Skin epidermis (tissue), 12 donors: ENCODE measurements at regions not wholly inside any gene's neighbourhood (a gene's known extent, or its start where the extent isn't known, plus 50 kb on each side); places are given as distances from the start of the nearest gene placed in this dataset.

Source experiments
- H3K27ac ChIP-seq, 21 experiments: fragments of 200-600 bp; sonication (generic) in 11 of 21; one replicate each; pipeline ENCODE4 v1.5.0; 2020; ENCODE audit warnings: mild to moderate bottlenecking in 3 of 21, inconsistent platforms in 2 of 21, moderate library complexity in 2 of 21
- H3K4me3 ChIP-seq, 7 experiments: fragments of 200-600 bp; sonication (generic) in 2 of 7; one replicate each; pipeline ENCODE4 v1.5.0; 2020; ENCODE audit warnings: inconsistent platforms in 2 of 7, mild to moderate bottlenecking in 2 of 7, moderate library complexity in 1 of 7

DNA sequence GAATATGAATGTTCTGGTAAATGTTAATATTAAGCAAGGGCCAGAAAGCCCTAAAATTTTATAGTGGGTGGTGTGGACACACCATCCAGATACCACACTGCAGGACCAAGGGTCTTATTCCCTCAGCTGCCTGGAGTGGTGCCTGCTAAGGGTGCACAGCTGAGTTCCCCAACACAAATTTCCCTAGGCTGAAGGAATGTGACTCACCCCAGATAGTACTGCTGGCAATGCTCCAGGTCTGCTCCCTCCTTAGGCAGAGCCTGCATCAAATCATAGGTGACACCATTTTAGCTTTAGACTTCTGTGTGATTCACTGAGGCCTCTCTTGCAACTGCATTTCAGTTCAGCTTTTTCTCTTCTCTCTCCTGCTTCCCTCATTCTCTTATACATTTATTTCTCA, 321.1 kb downstream of the SATB2 start:
- H3K27ac ChIP-seq, result no peak overlapping the region
- H3K4me3 ChIP-seq, result no peak overlapping the region

GRCh38 chr2:199136242-199136641, 321.5 kb downstream of the SATB2 start:
- no peak overlapping the region for H3K4me3 ChIP-seq
- no peak overlapping the region for H3K27ac ChIP-seq

DNA sequence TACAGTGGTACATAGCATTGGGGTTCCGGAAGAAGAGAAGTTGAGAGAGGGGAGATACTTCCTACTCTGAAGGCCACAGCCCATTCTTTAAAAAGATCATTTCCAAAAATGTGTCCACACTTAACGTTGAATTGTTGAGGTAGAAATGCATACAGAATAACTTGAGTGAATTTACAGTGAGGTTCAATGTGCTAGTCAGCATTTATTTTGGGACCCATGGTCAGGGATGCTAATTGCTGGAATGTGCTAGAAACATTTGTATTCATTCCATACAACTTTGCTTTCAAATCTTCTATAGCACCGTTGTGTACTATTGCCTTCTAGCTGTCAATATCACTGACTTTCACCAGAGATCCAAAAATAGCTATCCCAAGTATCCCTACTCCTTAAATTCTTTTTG, 325.9 kb downstream of the SATB2 start:
- Histone ChIP-seq H3K27ac (no peak overlapping the region), H3K4me3 (no peak overlapping the region)

DNA sequence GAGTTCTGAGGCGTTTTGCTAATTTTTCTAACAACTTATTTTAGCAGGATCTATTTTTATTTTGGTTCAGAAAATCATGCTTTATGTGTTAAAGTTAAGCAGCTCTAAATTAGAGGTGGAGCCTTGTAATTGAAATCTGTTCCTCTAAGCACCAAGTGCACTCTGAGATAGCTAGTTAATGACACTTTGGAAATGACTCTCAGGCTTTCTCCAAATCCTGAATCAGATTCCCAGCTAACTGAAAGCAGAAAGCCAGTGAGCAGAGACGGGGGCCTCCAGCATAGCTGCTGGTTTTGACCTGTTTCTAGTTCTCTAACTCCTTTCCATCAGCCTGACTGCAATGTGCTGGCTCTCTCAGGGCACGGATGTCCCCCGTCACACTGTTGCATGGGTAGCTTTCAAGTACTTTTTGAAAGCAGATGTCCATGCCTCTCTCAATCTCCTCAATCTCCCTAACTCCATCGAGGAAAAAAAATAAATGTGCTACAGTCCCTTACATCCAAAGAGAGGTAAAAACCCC, 326.5 kb downstream of the SATB2 start:
- H3K4me3 ChIP-seq, result no peak overlapping the region
- H3K27ac ChIP-seq, result no peak overlapping the region

GRCh38 chr2:199130501-199130900, 327.2 kb downstream of the SATB2 start:
- Histone ChIP-seq H3K27ac (no peak overlapping the region), H3K4me3 (no peak overlapping the region)

DNA sequence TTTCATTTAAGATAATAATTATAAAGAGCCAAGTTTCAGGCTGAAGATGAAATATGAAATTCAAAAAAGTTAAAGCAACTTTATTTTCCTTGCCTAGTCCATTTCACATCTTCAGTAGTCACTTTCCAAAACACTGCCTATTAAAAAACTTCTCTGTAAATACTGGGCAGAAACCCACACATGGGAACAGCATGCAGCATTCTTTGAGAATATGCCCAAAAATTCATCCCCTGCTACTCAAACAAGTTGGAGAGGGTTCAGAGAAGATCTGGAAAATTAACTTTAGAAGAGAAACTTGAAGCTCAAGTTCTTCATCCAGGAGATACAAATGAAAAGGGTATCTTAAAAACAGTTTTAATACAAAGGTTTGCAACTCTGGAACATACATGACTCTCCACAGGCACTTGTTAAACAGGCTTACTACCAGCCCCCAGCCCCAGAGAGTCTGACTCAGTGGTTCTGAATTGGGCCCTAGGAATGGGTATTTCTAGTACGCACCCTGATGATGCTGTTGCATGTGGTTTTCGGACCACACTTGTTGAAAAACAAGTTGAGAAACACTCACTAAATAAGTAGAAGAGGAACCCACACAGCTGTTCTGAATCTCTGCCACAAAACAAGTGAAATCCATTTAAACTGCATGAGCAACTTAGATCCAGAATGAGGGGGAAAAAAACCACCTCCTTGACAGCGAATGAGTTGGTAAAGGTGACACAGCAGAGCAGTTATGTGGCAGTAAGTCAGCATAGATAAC, 329.1 kb downstream of the SATB2 start:
- H3K27ac ChIP-seq, result no peak overlapping the region
- H3K4me3 ChIP-seq, result no peak overlapping the region

- H3K27ac ChIP-seq, result no peak overlapping the region
- H3K4me3 ChIP-seq, result no peak overlapping the region
These were observed 337.9 kb downstream of the SATB2 start for GRCh38 chr2:199119796-199120195.

GRCh38 chr2:199118673-199119112, 339.0 kb downstream of the SATB2 start:
- H3K4me3 ChIP-seq, result no peak overlapping the region
- H3K27ac ChIP-seq, result no peak overlapping the region

- Histone ChIP-seq H3K27ac (no peak overlapping the region), H3K4me3 (no peak overlapping the region)
These were observed 342.6 kb downstream of the SATB2 start for GRCh38 chr2:199115169-199115568.

DNA sequence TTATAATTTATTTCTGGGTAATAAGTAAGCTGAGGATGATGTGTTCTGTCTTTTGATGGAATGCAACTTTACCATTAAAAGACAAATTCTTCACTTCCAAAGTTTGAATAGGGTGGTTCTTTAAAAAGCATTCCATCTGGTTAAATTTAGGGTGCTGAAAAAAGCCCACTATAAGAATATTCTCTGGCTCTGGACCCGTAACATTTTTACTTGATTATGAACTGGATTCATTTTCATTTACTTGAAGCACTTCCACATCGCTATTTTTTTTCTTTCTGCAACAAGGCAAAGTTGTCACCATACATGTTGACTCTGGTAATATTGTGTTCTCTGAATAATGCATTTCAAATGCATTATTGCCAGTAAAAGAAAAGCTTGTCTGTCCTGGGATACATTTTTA, 344.6 kb downstream of the SATB2 start:
- no peak overlapping the region for H3K4me3 ChIP-seq
- H3K27ac ChIP-seq, result no peak overlapping the region

DNA sequence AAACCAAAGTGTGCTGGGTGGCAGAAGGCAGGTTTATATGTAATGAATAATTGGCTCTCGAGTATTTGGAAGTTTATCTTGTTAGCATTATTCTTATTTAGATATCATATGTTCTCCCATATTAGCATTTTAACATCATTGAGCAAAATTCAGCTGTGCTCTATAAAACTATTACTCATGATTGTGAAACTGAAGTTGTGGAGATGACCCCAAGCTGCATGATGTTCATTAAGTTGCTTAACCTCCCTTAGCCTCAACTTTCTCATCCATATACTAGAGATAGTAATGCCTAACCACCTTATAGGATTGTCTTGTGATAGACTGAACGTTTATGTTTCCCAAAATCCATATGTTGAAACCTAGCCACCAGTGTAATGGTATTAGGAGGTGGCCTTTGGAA, 346.3 kb downstream of the SATB2 start:
- Histone ChIP-seq H3K4me3 (no peak overlapping the region), H3K27ac (no peak overlapping the region)

GRCh38 chr2:199108056-199108455, 349.7 kb downstream of the SATB2 start:
- H3K27ac ChIP-seq, result no peak overlapping the region
- H3K4me3 ChIP-seq, result no peak overlapping the region

DNA sequence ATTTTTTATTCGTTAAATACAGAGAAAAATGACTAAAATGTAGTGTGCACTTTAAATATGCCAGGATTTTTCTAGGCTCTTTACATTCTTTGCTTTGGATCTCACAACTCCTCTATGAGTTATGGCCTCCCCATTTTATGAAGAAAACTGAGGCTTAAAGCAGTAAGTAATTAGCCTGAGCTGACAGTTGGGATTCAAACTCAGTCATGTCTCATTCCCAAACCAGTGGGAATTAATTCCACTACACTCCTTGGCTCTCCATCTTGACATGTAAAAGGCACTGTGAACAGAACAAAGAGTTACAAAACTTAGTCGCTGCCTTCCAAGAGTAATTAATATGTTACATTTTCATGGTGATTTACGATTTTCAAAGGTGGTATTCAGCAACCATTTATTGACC, 351.9 kb downstream of the SATB2 start:
- H3K4me3 ChIP-seq, result no peak overlapping the region
- no peak overlapping the region for H3K27ac ChIP-seq

DNA sequence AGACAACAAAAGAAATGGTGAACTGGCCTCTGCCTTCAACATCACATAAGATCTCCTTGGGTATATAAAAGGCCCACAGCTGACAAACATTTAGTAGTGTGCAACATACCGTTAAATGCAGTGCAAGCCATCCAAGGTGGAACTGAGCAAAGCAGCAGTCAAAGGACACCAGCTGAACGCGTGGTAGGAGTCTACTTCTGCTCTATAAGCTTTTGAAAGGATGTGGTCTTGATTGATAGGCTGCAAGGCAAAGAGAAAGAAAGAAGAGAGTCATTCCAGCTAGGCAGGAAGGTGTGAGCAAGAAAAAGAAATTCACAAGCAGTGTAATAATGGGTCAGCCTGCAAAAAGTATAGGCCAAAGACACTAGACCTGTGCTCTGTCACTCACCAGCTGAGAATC, 356.3 kb downstream of the SATB2 start:
- Histone ChIP-seq H3K4me3 (no peak overlapping the region), H3K27ac (no peak overlapping the region)

- H3K27ac ChIP-seq, result no peak overlapping the region
- H3K4me3 ChIP-seq, result no peak overlapping the region
These were observed 357.2 kb downstream of the SATB2 start for GRCh38 chr2:199100326-199101110.

DNA sequence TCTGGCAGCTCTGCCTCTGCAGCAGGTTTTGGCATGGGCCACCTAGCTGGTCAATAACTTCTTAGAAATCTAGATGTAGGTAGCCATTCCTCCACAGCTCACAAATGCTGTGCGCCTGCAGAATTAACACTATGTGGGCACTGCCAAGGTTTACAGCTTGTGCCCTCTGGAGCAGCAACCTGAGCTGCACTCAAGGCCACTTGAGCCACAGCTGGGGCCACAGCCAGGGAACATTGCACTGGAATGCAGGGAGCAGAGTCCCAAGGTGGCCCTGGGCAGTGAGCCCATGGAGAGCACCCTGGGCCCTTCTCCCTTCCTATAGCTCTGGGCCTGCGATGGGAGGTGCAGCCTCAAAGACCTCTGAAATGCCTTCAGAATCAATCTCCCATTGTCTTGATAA, 365.3 kb downstream of the SATB2 start:
- no peak overlapping the region for H3K27ac ChIP-seq

DNA sequence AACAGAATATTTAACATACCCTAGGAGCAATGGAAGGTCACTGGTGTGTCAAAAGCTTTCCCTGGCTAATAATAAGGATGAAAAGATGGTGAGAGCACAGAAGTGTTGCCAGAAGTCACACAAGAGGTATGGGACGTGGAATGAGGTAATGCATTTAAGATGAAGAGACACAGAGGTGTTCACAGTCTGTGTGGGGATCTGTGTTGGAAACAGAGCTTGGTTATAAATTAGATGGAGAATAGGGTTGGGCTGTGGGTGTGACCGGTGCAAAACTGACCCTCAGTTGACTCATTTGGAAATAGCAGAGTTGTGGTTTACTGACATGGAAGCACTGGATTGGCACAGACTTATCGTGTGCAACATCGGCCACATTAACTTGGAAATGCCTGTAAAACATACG, 372.5 kb downstream of the SATB2 start:
- H3K4me3 ChIP-seq, result no peak overlapping the region

More for the DNA sequence above, 365.3 kb downstream of the SATB2 start:
- no peak overlapping the region for H3K4me3 ChIP-seq

DNA sequence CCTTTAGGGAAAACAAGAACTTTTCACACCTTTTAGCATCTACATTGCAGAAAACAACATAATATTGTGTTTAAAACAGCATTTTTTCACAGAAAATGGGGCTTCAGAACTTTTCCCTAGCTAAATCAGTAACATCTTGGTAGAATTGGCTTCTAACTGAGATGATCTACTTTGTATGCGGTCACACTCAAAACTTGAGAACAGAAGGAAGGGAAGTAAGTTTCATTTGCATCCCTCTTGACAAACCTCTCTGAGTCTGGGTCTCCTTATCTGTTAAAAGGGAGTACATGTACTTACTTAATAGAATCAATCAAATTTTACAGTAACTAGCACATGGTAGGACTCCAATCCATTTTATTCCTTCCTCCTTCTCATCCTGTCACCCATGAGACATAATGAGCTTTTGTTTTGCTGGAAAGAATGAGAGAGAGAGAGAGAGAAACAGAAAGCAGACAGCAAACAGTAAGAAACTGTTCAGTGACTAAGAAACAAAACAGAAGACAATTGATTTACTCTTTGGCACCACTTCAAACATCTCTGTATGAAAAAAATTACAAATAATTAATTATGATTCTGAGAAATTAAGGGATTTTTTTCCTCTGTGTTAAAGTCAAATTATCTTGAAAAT, 387.3 kb downstream of the SATB2 start:
- no peak overlapping the region for H3K4me3 ChIP-seq
- H3K27ac ChIP-seq, result no peak overlapping the region

More for the DNA sequence above, 372.5 kb downstream of the SATB2 start:
- no peak overlapping the region for H3K27ac ChIP-seq

GRCh38 chr2:199064201-199064600, 393.5 kb downstream of the SATB2 start:
- H3K4me3 ChIP-seq, result no peak overlapping the region

DNA sequence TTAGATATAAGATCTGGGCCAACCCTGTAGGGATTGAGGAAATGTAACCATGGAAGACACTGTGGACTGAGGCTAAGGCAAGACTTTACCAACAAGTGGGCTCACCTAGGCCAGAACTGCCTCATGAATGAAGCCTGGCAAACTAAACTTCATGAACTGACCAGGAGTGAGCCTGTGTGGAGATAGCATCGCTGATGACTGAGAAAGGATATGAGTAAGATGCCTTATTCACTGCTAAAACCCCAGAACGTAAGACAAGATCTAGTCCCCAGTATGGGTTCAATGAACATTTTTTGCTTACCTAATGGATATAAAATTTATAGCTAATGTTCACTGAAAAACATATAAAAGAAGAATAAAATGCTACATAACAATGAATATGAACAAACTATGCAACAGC, 399.8 kb downstream of the SATB2 start:
- Histone ChIP-seq H3K27ac (no peak overlapping the region), H3K4me3 (no peak overlapping the region)

More at GRCh38 chr2:199064201-199064600, 393.5 kb downstream of the SATB2 start:
- H3K27ac ChIP-seq, result no peak overlapping the region

DNA sequence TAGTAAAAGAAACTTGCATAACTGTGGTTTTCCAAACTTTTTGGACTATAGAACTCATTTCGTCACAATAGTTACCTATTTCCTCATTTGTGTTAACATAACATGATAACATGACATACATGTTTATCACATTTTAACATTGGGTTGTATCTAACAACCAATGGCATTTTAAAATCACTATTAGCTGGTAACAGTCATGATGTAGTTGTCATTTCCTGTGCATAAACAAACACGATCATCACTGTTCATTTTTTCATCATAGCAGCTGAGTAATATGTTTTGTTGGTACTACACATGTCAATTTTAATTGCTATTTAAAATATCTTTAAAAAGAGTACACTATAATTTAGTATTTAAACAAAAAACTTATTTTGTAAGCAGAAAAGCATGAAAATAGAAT, 402.4 kb downstream of the SATB2 start:
- H3K27ac ChIP-seq, result no peak overlapping the region
- H3K4me3 ChIP-seq, result no peak overlapping the region
